Esophagus squamous epithelium (tissue), 5 donors: ENCODE measurements at regions not wholly inside any gene's neighbourhood (a gene's known extent, or its start where the extent isn't known, plus 50 kb on each side); places are given as distances from the start of the nearest gene placed in this dataset.

Experiments used
- DNase-seq: peaks from one replicate; lab custom pipeline; 2025; lab: John Stamatoyannopoulos, UW
- H3K27ac ChIP-seq, 4 donors: fragments of 200-600 bp; sonication (generic); one replicate each; pipeline ENCODE4 v1.5.1; 2016 to 2019; ENCODE audit warnings: mild to moderate bottlenecking in 1 of 4
- H3K27me3 ChIP-seq, 4 donors: fragments of 200-600 bp; sonication (generic); 1 replicate in 3 of 4; 2 replicates in 1 of 4; pipeline versions ENCODE4 v1.5.1 to v1.6.0; 2017 to 2021; ENCODE audit warnings: antibody characterized with exemption in 1 of 4
- H3K36me3 ChIP-seq, 3 donors: fragments of 200-600 bp; sonication (generic); one replicate each; pipeline ENCODE4 v1.5.1; 2016 to 2019
- H3K4me1 ChIP-seq, 3 donors: fragments of 200-600 bp; sonication (generic); one replicate each; pipeline ENCODE4 v1.5.1; 2017 to 2019
- H3K4me3 ChIP-seq, 4 donors: fragments of 200-600 bp; sonication (generic); 1 replicate in 3 of 4; 2 replicates in 1 of 4; pipeline ENCODE4 v1.5.1; 2016 to 2019; ENCODE audit warnings: mild to moderate bottlenecking in 2 of 4, moderate library complexity in 1 of 4
- H3K9me3 ChIP-seq, 3 donors: fragments of 200-600 bp; sonication (generic); one replicate each; pipeline ENCODE4 v1.5.1; 2016 to 2019
- POLR2A ChIP-seq, 4 donors: fragments of 450-650 bp; IDR thresholded peaks; one replicate each; pipeline ENCODE4 v1.6.1; 2017; ENCODE audit warnings: antibody characterized with exemption in 4 of 4, mild to moderate bottlenecking in 4 of 4, moderate library complexity in 3 of 4
- WGBS, 2 donors: methylation state at CpG; one replicate each; pipeline ENCODE4 v1.1.5; 2018; 5-methylcytosine and 5-hydroxymethylcytosine counted together
- intact Hi-C: fragments of 100-400 bp; cut with DNase I; formaldehyde crosslinking; loops from one replicate; pipeline ENCODE4 v1.15.0; 2022
- TF ChIP-seq, protein P1 (sequence below), 6 experiments: fragments of 450-650 bp in 4 of 6; fragments of 200-600 bp in 2 of 6; sonication (generic) in 2 of 6; IDR thresholded peaks; one replicate each; pipeline ENCODE4 v1.5.1; 2016 to 2019; ENCODE audit warnings: antibody characterized with exemption in 6 of 6, mild to moderate bottlenecking in 4 of 6, moderate library complexity in 4 of 6
- donor health status: DM: yes; HTN: yes; CAD: no.

DNA sequence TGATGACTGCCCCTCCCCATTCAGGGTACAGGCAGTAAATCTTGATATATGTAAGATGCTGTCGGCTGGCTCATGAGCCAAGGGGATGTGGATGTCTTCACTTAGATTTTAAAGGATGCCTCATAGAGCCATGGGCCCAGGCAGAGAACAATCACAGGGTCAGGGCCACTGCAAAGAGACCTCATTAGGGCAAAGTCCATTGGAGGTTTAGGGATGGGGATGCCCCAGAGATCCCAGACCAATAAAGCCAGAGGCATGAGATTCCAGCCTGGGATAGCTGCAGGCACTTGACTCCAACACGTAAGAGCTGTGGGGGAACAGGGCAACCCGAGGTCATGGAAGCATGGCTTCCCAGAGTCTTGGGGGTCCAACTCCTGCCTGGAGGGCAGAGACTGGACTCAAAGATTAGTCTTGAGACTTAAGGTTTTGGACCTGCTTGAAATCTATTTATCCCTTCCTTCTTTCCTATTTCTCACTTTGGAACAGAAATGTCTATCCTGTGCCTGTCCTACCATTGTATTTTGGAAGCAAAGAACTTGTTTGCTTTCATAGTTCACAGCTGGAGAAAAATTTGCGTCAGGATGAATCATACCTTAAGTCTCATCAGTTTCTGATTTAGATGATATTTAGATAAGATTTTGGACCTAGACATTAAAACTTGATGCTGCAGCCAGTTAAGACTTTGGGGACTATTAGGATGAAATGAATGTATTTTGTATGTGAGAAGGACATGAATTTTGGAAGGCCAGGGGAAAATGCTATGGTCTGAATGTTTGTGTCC lies 101.3 kb upstream of the ADRA1B start:
- TF ChIP-seq, protein P1, sequence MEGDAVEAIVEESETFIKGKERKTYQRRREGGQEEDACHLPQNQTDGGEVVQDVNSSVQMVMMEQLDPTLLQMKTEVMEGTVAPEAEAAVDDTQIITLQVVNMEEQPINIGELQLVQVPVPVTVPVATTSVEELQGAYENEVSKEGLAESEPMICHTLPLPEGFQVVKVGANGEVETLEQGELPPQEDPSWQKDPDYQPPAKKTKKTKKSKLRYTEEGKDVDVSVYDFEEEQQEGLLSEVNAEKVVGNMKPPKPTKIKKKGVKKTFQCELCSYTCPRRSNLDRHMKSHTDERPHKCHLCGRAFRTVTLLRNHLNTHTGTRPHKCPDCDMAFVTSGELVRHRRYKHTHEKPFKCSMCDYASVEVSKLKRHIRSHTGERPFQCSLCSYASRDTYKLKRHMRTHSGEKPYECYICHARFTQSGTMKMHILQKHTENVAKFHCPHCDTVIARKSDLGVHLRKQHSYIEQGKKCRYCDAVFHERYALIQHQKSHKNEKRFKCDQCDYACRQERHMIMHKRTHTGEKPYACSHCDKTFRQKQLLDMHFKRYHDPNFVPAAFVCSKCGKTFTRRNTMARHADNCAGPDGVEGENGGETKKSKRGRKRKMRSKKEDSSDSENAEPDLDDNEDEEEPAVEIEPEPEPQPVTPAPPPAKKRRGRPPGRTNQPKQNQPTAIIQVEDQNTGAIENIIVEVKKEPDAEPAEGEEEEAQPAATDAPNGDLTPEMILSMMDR (IDR thresholded peaks at IDR 0.05): no peak
- no peak for TF ChIP-seq POLR2A (IDR thresholded peaks at IDR 0.05)
- Histone ChIP-seq H3K4me3 (no peak overlapping the region), H3K9me3 (no peaks in the 10 kb centered on the region), H3K27ac (no peak overlapping the region), H3K36me3 (no peaks in the 10 kb centered on the region), H3K27me3 (no peaks in the 10 kb centered on the region), H3K4me1 (peaks cover 0 to 10% (median 0%) of the 10 kb centered on the region in 3 donors)
- DNase-seq: no peak
- intact Hi-C loops: no loop called here
- WGBS, 2 donors: 62 to 82% methylated on average over 3 to 4 of the region's 4 CpGs

DNA sequence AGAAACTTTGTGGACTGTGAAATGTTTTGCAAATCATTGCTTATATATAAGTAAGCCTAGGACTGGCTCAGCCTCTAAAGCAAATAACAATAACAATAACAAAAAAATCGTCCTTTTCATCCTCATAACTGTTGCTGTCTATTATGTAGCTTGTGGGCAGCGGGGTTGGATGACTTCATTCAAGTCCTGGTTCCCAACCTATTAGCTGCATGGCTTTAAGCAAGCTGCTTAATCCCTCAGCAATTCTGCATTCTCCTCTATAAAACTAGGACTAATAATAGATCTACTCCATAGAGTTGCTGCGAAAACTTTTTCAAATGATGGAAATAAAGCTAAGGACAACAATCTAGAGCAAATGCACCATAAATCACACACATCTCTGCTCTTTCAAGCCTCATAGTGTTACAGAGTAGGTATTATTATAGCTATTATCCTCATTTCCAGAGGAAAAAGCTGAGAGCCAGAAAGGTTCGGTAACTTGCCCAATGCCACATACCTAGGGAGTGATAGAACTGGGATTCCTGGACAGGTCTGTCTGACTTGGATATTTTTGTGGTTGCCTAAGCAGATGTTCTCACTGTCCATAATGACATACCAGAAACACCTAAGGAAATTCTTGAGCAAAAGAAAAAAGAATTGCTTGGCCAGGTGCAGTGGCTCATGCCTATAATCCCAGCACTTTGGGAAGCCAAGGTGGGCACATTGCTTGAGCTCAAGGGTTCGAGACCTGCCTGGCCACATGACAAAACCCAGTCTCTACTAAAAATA lies 98.8 kb upstream of the ADRA1B start:
- DNase-seq: no peak
- H3K4me3 ChIP-seq: no peak overlapping the region

GRCh38 chr5:159819591-159820411 lies 96.5 kb upstream of the ADRA1B start:
- intact Hi-C loops: no loop called here
- DNase-seq: no peak
- Histone ChIP-seq H3K9me3 (no peaks in the 10 kb centered on the region), H3K27ac (peak overlapping the region in 3 of 4 donors; percentile 2 to 84 (median 74)), H3K36me3 (no peaks in the 10 kb centered on the region), H3K4me1 (peaks cover 0 to 10% (median 0%) of the 10 kb centered on the region in 3 donors), H3K4me3 (no peak overlapping the region), H3K27me3 (no peaks in the 10 kb centered on the region)
- no peak for TF ChIP-seq POLR2A (IDR thresholded peaks at IDR 0.05)
- TF ChIP-seq, protein P1 (IDR thresholded peaks at IDR 0.05): no peak
- WGBS, 2 donors: 66 to 82% methylated on average over 6 to 7 of the region's 9 CpGs

More for the DNA sequence above, 98.8 kb upstream of the ADRA1B start:
- 70 to 76% methylated on average over 4 to 5 of the region's 5 CpGs for WGBS, 2 donors
- Histone ChIP-seq H3K4me1 (peaks cover 0 to 10% (median 0%) of the 10 kb centered on the region in 3 donors), H3K9me3 (no peaks in the 10 kb centered on the region), H3K36me3 (no peaks in the 10 kb centered on the region), H3K27me3 (no peaks in the 10 kb centered on the region), H3K27ac (no peak overlapping the region)
- intact Hi-C loops: no loop called here
- no peak for TF ChIP-seq POLR2A (IDR thresholded peaks at IDR 0.05)
- TF ChIP-seq, protein P1 (IDR thresholded peaks at IDR 0.05): no peak

DNA sequence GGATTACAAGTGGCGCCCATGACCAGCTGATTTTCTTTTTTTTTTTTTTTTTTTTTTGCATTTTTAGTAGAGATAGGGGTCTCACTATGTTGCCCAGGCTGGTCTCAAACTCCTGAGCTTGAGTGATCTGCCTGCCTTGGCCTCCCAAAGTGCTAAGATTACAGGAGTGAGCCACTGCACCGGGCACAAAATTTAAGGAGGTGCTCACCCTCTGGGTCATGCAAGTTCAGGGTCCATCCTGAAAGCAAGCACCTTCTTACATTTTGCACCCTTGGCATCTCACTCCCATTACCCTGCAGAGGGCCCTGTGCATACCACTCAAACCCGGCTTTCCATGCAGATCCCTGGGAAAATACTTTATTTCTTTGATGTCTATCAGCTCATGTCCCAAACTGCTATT lies 95.6 kb upstream of the ADRA1B start:
- Histone ChIP-seq H3K9me3 (no peaks in the 10 kb centered on the region), H3K4me1 (peaks cover 0 to 15% (median under 1%) of the 10 kb centered on the region in 3 donors), H3K27ac (peak overlapping the region in 1 of 4 donors; percentile 74), H3K4me3 (no peak overlapping the region), H3K36me3 (no peaks in the 10 kb centered on the region), H3K27me3 (no peaks in the 10 kb centered on the region)
- 80 to 100% methylated on average over 2 to 3 of the region's 3 CpGs for WGBS, 2 donors
- TF ChIP-seq, protein P1 (IDR thresholded peaks at IDR 0.05): no peak
- DNase-seq: no peak
- intact Hi-C loops: no loop called here
